Stomach (tissue), 4 donors: ENCODE measurements at regions not wholly inside any gene's neighbourhood (a gene's known extent, or its start where the extent isn't known, plus 50 kb on each side); places are given as distances from the start of the nearest gene placed in this dataset.

Experiments used
- EP300 ChIP-seq: sonication (generic); formaldehyde crosslinking; IDR thresholded peaks from one replicate; pipeline ENCODE4 v1.6.1; 2017; ENCODE audit warnings: antibody characterized with exemption
- POLR2AphosphoS5 ChIP-seq, 3 donors: sonication (generic); formaldehyde crosslinking; IDR thresholded peaks; one replicate each; pipeline ENCODE4 v1.6.1; 2016; ENCODE audit warnings: antibody characterized with exemption in 3 of 3
- TF ChIP-seq, protein P1 (sequence below), 7 experiments: fragments of 450-650 bp in 4 of 7; fragments of 200-600 bp in 3 of 7; sonication (generic) in 3 of 7; IDR thresholded peaks; one replicate each; pipeline ENCODE4 v1.5.1; 2016 to 2019; ENCODE audit warnings: antibody characterized with exemption in 7 of 7, control low read depth in 2 of 7, mild to moderate bottlenecking in 1 of 7

DNA sequence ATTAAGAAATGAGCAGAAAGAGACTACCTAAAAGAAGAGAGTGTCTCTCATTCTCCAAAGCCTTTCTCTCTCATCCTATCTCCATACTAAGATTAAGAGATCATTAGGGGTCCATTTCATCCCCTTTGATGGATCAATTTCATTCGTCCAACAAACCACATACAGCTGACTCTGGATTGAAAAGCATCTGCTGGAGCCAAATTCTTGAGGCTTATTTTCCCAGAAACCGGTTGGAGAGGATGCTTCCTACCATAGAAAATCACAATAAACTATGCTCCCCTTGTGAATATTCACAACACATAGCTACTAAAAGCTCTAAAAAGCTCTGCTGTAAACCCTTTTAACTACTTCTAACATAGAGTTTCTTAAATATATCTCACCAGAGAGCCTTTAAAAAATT is 755.0 kb upstream of the ZNF608 start:
- TF ChIP-seq, protein P1, sequence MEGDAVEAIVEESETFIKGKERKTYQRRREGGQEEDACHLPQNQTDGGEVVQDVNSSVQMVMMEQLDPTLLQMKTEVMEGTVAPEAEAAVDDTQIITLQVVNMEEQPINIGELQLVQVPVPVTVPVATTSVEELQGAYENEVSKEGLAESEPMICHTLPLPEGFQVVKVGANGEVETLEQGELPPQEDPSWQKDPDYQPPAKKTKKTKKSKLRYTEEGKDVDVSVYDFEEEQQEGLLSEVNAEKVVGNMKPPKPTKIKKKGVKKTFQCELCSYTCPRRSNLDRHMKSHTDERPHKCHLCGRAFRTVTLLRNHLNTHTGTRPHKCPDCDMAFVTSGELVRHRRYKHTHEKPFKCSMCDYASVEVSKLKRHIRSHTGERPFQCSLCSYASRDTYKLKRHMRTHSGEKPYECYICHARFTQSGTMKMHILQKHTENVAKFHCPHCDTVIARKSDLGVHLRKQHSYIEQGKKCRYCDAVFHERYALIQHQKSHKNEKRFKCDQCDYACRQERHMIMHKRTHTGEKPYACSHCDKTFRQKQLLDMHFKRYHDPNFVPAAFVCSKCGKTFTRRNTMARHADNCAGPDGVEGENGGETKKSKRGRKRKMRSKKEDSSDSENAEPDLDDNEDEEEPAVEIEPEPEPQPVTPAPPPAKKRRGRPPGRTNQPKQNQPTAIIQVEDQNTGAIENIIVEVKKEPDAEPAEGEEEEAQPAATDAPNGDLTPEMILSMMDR (IDR thresholded peaks at IDR 0.05): no peak
- TF ChIP-seq POLR2AphosphoS5 (IDR thresholded peaks at IDR 0.05) (no peak), EP300 (no peak)
